CD4-positive, alpha-beta T cell (primary cell): ENCODE measurements at regions not wholly inside any gene's neighbourhood (a gene's known extent, or its start where the extent isn't known, plus 50 kb on each side); places are given as distances from the start of the nearest gene placed in this dataset.

Experiments used
- ATAC-seq: fragments of 200-7000 bp; cut with Tn5 transposase; one replicate; pipeline ENCODE4 v1.10.0; 2022; ENCODE audit warnings: mild to moderate bottlenecking; ENCODE audit not compliant: poor library complexity
- CTCF ChIA-PET: fragments of 350-600 bp; sonication (Branson Sonifier 250); formaldehyde crosslinking; loops from one replicate; lab custom pipeline; 2021; ENCODE audit warnings: antibody characterized with exemption, inconsistent platforms; lab: Charles Lee
- POLR2A ChIA-PET: fragments of 350-600 bp; sonication (Branson Sonifier 250); formaldehyde crosslinking; loops from one replicate; lab custom pipeline; 2021; ENCODE audit warnings: antibody characterized with exemption, inconsistent platforms; lab: Charles Lee
- DNase-seq, 14 experiments: peaks; one replicate each; pipeline ENCODE4 v3.0.0-alpha.2; 2013 to 2020; ENCODE audit warnings: mixed read lengths in 2 of 14
- H3K27ac ChIP-seq, 2 donors: one replicate each; pipeline versions ENCODE4 v1.5.1 to v1.7.0; 2013; ENCODE audit warnings: low read length in 2 of 2, low read depth in 1 of 2, mild to moderate bottlenecking in 1 of 2
- H3K27me3 ChIP-seq, 2 experiments: 1 replicate in 1 of 2; 2 replicates in 1 of 2; pipeline versions ENCODE4 v1.6.1 to v1.7.0; 2013; ENCODE audit warnings: low read length in 2 of 2, control low read depth in 1 of 2, mild to moderate bottlenecking in 1 of 2, moderate library complexity in 1 of 2; ENCODE audit not compliant: insufficient read depth in 2 of 2, control insufficient read depth in 1 of 2
- H3K36me3 ChIP-seq: one replicate; pipeline ENCODE4 v1.6.1; 2013; ENCODE audit warnings: low read length, control low read depth; ENCODE audit not compliant: insufficient read depth
- H3K4me1 ChIP-seq: one replicate; pipeline ENCODE4 v1.6.1; 2013; ENCODE audit warnings: low read length, control low read depth; ENCODE audit not compliant: insufficient read depth
- H3K4me3 ChIP-seq: one replicate; pipeline ENCODE4 v1.5.1; 2013; ENCODE audit warnings: mild to moderate bottlenecking, low read length, moderate library complexity
- H3K9me3 ChIP-seq, 2 experiments: 1 replicate in 1 of 2; 2 replicates in 1 of 2; pipeline versions ENCODE4 v1.6.1 to v1.7.0; 2013; ENCODE audit warnings: low read length in 2 of 2, mild to moderate bottlenecking in 2 of 2, control low read depth in 1 of 2, moderate library complexity in 1 of 2; ENCODE audit not compliant: control insufficient read depth in 1 of 2, insufficient read depth in 1 of 2
- H3K27ac Mint-ChIP-seq: one replicate; pipeline ENCODE4 v1.8.0; 2020; ENCODE audit warnings: mixed read lengths
- H3K27me3 Mint-ChIP-seq: one replicate; pipeline ENCODE4 v1.8.0; 2021; ENCODE audit warnings: mixed read lengths
- H3K36me3 Mint-ChIP-seq: one replicate; pipeline ENCODE4 v1.8.0; 2021; ENCODE audit warnings: low read depth, mixed read lengths
- H3K4me1 Mint-ChIP-seq: one replicate; pipeline ENCODE4 v1.8.0; 2021; ENCODE audit warnings: low read depth, mixed read lengths
- H3K4me3 Mint-ChIP-seq: one replicate; pipeline ENCODE4 v1.8.0; 2020; ENCODE audit warnings: mild to moderate bottlenecking, mixed read lengths
- H3K9me3 Mint-ChIP-seq: one replicate; pipeline ENCODE4 v1.8.0; 2020; ENCODE audit warnings: mixed read lengths
- CTCF ChIP-seq: fragments of 200-600 bp; IDR thresholded peaks from one replicate; pipeline ENCODE4 v1.8.0; 2022; ENCODE audit warnings: antibody characterized with exemption, mild to moderate bottlenecking
- intact Hi-C, 2 experiments: fragments of 100-400 bp; cut with DNase I in 1 of 2; cut with micrococcal nuclease in 1 of 2; formaldehyde crosslinking; loops; one replicate each; pipeline versions ENCODE4 v1.15.1 to v1.9.0; 2023 to 2025; cut with DNase I, micrococcal nuclease

- CTCF ChIA-PET = no interaction called here
- no peak for TF ChIP-seq CTCF
Measured at GRCh38 chr12:28974166-28974565, 174.9 kb upstream of the FAR2 start.

DNA sequence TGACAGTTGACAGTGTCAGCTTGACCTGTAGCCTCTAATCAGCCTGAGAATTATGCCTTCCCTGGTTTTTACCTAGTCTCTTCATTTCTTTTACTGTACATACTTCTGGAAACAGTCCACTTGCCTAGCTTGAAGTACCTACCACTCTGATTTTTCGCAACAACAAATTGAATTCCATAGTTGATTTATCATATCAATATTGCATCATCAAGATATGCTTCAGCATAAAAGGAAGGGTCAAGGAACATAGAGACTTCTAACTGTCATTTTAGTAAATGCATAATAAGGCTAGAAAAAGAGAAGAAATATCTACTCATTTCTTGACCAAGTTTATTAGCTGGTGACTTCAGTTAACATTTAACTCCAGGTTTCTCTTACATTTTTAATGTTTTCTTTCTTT is 174.2 kb upstream of the FAR2 start:
- TF ChIP-seq CTCF = no peak
- H3K27ac Mint-ChIP-seq = no peak overlapping the region
- H3K36me3 Mint-ChIP-seq = no peaks in the 10 kb centered on the region
- H3K27me3 Mint-ChIP-seq = peaks cover 12% of the 10 kb centered on the region
- CTCF ChIA-PET = no interaction called here
- no peaks in the 10 kb centered on the region for H3K9me3 Mint-ChIP-seq
- Histone ChIP-seq H3K36me3 (no peaks in the 10 kb centered on the region), H3K27me3 (peaks cover 0 to 4% of the 10 kb centered on the region in 2 experiments), H3K27ac (no peak overlapping the region), H3K4me1 (no peaks in the 10 kb centered on the region), H3K4me3 (no peak overlapping the region), H3K9me3 (no peaks in the 10 kb centered on the region)
- ATAC-seq (no peak), DNase-seq (no peak)
- H3K4me3 Mint-ChIP-seq = no peak overlapping the region
- H3K4me1 Mint-ChIP-seq = no peaks in the 10 kb centered on the region
- intact Hi-C loops = no loop called here
- POLR2A ChIA-PET = no interaction called here

More at GRCh38 chr12:28974166-28974565, 174.9 kb upstream of the FAR2 start:
- Histone ChIP-seq H3K36me3 (no peaks in the 10 kb centered on the region), H3K9me3 (no peaks in the 10 kb centered on the region), H3K4me1 (no peaks in the 10 kb centered on the region), H3K27me3 (peaks cover 0 to 4% of the 10 kb centered on the region in 2 experiments), H3K4me3 (no peak overlapping the region), H3K27ac (no peak overlapping the region)
- H3K9me3 Mint-ChIP-seq = no peaks in the 10 kb centered on the region
- no peak overlapping the region for H3K27ac Mint-ChIP-seq
- no peaks in the 10 kb centered on the region for H3K36me3 Mint-ChIP-seq
- DNase-seq (no peak), ATAC-seq (no peak)
- no peak overlapping the region for H3K4me3 Mint-ChIP-seq
- POLR2A ChIA-PET = no interaction called here
- peaks cover 12% of the 10 kb centered on the region for H3K27me3 Mint-ChIP-seq
- no peaks in the 10 kb centered on the region for H3K4me1 Mint-ChIP-seq
- intact Hi-C loops = no loop called here

GRCh38 chr12:28975564-28976340 is 173.3 kb upstream of the FAR2 start:
- no peaks in the 10 kb centered on the region for H3K36me3 ChIP-seq
- no peak overlapping the region for H3K27ac ChIP-seq
- H3K9me3 ChIP-seq = no peaks in the 10 kb centered on the region
- intact Hi-C loops = no loop called here
- POLR2A ChIA-PET = no interaction called here
- Mint-ChIP-seq H3K4me3 (no peak overlapping the region), H3K9me3 (no peaks in the 10 kb centered on the region), H3K4me1 (no peaks in the 10 kb centered on the region), H3K27ac (no peak overlapping the region), H3K36me3 (no peaks in the 10 kb centered on the region), H3K27me3 (peaks cover 12% of the 10 kb centered on the region)
- DNase-seq = no peak
- H3K4me1 ChIP-seq = no peaks in the 10 kb centered on the region
- ATAC-seq = no peak
- H3K4me3 ChIP-seq = no peak overlapping the region
- TF ChIP-seq CTCF = no peak
- CTCF ChIA-PET = no interaction called here
- H3K27me3 ChIP-seq = peaks cover 0 to 4% of the 10 kb centered on the region in 2 experiments
